Stomach (tissue), 8 donors: ENCODE measurements at regions not wholly inside any gene's neighbourhood (a gene's known extent, or its start where the extent isn't known, plus 50 kb on each side); places are given as distances from the start of the nearest gene placed in this dataset.

ENCODE experiments used
- DNase-seq, 2 donors: peaks; one replicate each; pipeline versions ENCODE4 v3.0.0 to v3.0.0-alpha.2; 2013 to 2019
- H3K27ac ChIP-seq, 5 donors: fragments of 200-600 bp in 4 of 5; sonication (generic) in 4 of 5; one replicate each; pipeline ENCODE4 v1.5.1; 2013 to 2019; ENCODE audit warnings: mild to moderate bottlenecking in 1 of 5, moderate library complexity in 1 of 5
- H3K27me3 ChIP-seq, 3 donors: fragments of 200-600 bp; sonication (generic); one replicate each; pipeline ENCODE4 v1.5.1; 2017 to 2019; ENCODE audit warnings: mixed run types in 1 of 3
- H3K36me3 ChIP-seq, 4 donors: fragments of 200-600 bp; sonication (generic); 1 replicate in 3 of 4; 2 replicates in 1 of 4; pipeline ENCODE4 v1.5.1; 2016 to 2019
- H3K4me1 ChIP-seq, 4 donors: fragments of 200-600 bp; sonication (generic); one replicate each; pipeline ENCODE4 v1.5.1; 2016 to 2019
- H3K4me3 ChIP-seq, 4 donors: fragments of 200-600 bp; sonication (generic) in 3 of 4; one replicate each; pipeline ENCODE4 v1.5.1; 2016 to 2019; ENCODE audit warnings: mild to moderate bottlenecking in 1 of 4
- H3K9me3 ChIP-seq, 4 donors: fragments of 200-600 bp; sonication (generic); one replicate each; pipeline ENCODE4 v1.5.1; 2016 to 2019
- CTCF ChIP-seq, 7 experiments: fragments of 450-650 bp in 4 of 7; fragments of 200-600 bp in 3 of 7; sonication (generic) in 3 of 7; IDR thresholded peaks; one replicate each; pipeline ENCODE4 v1.5.1; 2016 to 2019; ENCODE audit warnings: antibody characterized with exemption in 7 of 7, control low read depth in 2 of 7, mild to moderate bottlenecking in 1 of 7
- EP300 ChIP-seq: sonication (generic); formaldehyde crosslinking; IDR thresholded peaks from one replicate; pipeline ENCODE4 v1.6.1; 2017; ENCODE audit warnings: antibody characterized with exemption
- POLR2A ChIP-seq, 4 donors: fragments of 450-650 bp; IDR thresholded peaks; one replicate each; pipeline ENCODE4 v1.6.1; 2016; ENCODE audit warnings: antibody characterized with exemption in 4 of 4, control low read depth in 2 of 4, mild to moderate bottlenecking in 1 of 4, moderate library complexity in 1 of 4
- POLR2AphosphoS5 ChIP-seq, 3 donors: sonication (generic); formaldehyde crosslinking; IDR thresholded peaks; one replicate each; pipeline ENCODE4 v1.6.1; 2016; ENCODE audit warnings: antibody characterized with exemption in 3 of 3
- WGBS, 5 donors: extraction: QIAGEN DNeasy Blood & Tissue Kit in 3 of 5; methylation state at CpG; one replicate each; pipeline versions ENCODE4 v1.1.5 to v1.1.7; 2013 to 2018; 5-methylcytosine and 5-hydroxymethylcytosine counted together
- intact Hi-C: fragments of 100-400 bp; cut with DNase I; formaldehyde crosslinking; loops from one replicate; pipeline ENCODE4 v1.15.1; 2023; ENCODE audit warnings: low total_unique reads
- donor health status: healthy with polysubstance abuse.
- donor health status: Bipolar disorder and iron deficiency.
- donor health status: healthy.

GRCh38 chr13:82214341-82214740 is 1667.9 kb downstream of the SLITRK1 start:
- no peak overlapping the region for H3K27ac ChIP-seq
- intact Hi-C loops, result no loop called here
- H3K4me1 ChIP-seq, result no peaks in the 10 kb centered on the region
- no peak for DNase-seq
- H3K36me3 ChIP-seq, result no peaks in the 10 kb centered on the region
- no peaks in the 10 kb centered on the region for H3K27me3 ChIP-seq
- no peak overlapping the region for H3K4me3 ChIP-seq
- H3K9me3 ChIP-seq, result peaks cover 4 to 44% (median 23%) of the 10 kb centered on the region in 4 donors
- TF ChIP-seq CTCF (IDR thresholded peaks at IDR 0.05) (no peak), EP300 (no peak), POLR2A (IDR thresholded peaks at IDR 0.05) (no peak), POLR2AphosphoS5 (IDR thresholded peaks at IDR 0.05) (no peak)

GRCh38 chr13:82206241-82206640 is 1676.0 kb downstream of the SLITRK1 start:
- H3K36me3 ChIP-seq, result no peaks in the 10 kb centered on the region
- H3K4me1 ChIP-seq, result no peaks in the 10 kb centered on the region
- H3K4me3 ChIP-seq, result no peak overlapping the region
- no peak overlapping the region for H3K27ac ChIP-seq
- DNase-seq, result no peak
- TF ChIP-seq EP300 (no peak), POLR2A (IDR thresholded peaks at IDR 0.05) (no peak), CTCF (IDR thresholded peaks at IDR 0.05) (no peak), POLR2AphosphoS5 (IDR thresholded peaks at IDR 0.05) (no peak)
- intact Hi-C loops, result no loop called here
- H3K27me3 ChIP-seq, result no peaks in the 10 kb centered on the region
- peaks cover 0 to 19% (median 9%) of the 10 kb centered on the region in 4 donors for H3K9me3 ChIP-seq
- 81 to 91% (median 86%) methylated on average over 6 of the region's 6 CpGs for WGBS, 5 donors

- Histone ChIP-seq H3K36me3 (no peaks in the 10 kb centered on the region), H3K9me3 (peaks cover 0 to 19% (median 9%) of the 10 kb centered on the region in 4 donors), H3K27me3 (no peaks in the 10 kb centered on the region), H3K4me1 (no peaks in the 10 kb centered on the region), H3K4me3 (no peak overlapping the region), H3K27ac (no peak overlapping the region)
- no peak for TF ChIP-seq EP300
- no peak for TF ChIP-seq CTCF (IDR thresholded peaks at IDR 0.05)
- TF ChIP-seq POLR2A (IDR thresholded peaks at IDR 0.05), result no peak
- no peak for TF ChIP-seq POLR2AphosphoS5 (IDR thresholded peaks at IDR 0.05)
- WGBS, 5 donors, result 41 to 53% (median 45%) methylated on average over 1 of the region's 1 CpG
- no peak for DNase-seq
- intact Hi-C loops, result no loop called here
Measured at GRCh38 chr13:82202398-82202797, 1679.9 kb downstream of the SLITRK1 start.

GRCh38 chr13:82196087-82196486 is 1686.2 kb downstream of the SLITRK1 start:
- TF ChIP-seq POLR2AphosphoS5 (IDR thresholded peaks at IDR 0.05) (no peak), EP300 (no peak), CTCF (IDR thresholded peaks at IDR 0.05) (no peak), POLR2A (IDR thresholded peaks at IDR 0.05) (no peak)
- no peak for DNase-seq
- no peak overlapping the region for H3K4me3 ChIP-seq
- no peaks in the 10 kb centered on the region for H3K27me3 ChIP-seq
- 81 to 95% (median 84%) methylated on average over 2 of the region's 2 CpGs for WGBS, 5 donors
- no peaks in the 10 kb centered on the region for H3K4me1 ChIP-seq
- peaks cover 0 to 4% (median 0%) of the 10 kb centered on the region in 4 donors for H3K9me3 ChIP-seq
- intact Hi-C loops, result no loop called here
- no peaks in the 10 kb centered on the region for H3K36me3 ChIP-seq
- no peak overlapping the region for H3K27ac ChIP-seq
